Stimulated activated CD8-positive, alpha-beta memory T cell treated with anti-CD3 and anti-CD28 coated beads, Interleukin-7, amount 100 ng/mL, for 24 hours (primary cell): ENCODE measurements at regions not wholly inside any gene's neighbourhood (a gene's known extent, or its start where the extent isn't known, plus 50 kb on each side); places are given as distances from the start of the nearest gene placed in this dataset.
A peak's percentile ranks its signal among the peaks of the same experiment; 100 is the strongest.
"Not testable (repeated sequence)": the region's sequence is repeated elsewhere in the genome, so short reads cannot be mapped to it uniquely, and the experiment has no call there.

Source experiments
- DNase-seq: peaks from one replicate; pipeline ENCODE4 v3.0.0-alpha.2; 2020; ENCODE audit warnings: low read depth

DNA sequence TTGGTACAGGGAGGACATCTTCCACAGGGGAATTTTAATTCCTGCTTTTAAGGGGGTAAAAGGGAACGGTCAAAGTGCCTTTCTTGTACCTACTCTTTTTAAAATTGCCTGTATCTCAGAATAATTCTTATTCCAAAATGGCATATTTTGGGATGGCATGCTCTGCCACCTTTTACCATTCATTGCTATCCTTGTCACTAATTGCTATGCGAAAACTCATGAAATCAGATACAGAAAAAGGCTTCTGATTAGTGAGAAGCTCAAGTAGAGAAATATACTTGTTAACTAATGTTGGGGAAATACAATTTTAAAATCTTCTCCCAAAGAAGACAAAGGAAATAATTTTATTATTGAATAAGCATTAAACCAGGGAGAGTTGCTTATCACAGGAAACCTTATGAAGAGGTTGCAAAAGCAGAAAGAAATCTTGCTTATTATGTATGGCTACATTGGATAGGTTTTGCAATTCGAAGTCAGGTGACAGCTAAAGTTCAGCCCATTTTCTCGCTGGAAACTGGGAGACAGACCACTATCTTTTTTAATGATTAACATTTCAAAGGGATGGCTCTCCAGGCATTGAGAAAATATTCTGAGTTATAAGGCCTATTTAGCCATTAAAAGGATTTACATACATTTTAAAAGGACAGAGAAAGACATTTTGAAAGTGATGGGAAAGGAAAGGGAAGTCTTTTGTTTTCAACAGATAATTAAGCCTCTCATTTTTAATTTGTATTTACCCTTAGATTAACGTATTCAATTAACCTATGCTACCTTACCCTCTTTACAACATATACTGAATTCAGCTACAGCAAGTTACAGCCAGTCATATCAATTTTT is 110.3 kb upstream of the PRSS16 start:
- no peak for DNase-seq

DNA sequence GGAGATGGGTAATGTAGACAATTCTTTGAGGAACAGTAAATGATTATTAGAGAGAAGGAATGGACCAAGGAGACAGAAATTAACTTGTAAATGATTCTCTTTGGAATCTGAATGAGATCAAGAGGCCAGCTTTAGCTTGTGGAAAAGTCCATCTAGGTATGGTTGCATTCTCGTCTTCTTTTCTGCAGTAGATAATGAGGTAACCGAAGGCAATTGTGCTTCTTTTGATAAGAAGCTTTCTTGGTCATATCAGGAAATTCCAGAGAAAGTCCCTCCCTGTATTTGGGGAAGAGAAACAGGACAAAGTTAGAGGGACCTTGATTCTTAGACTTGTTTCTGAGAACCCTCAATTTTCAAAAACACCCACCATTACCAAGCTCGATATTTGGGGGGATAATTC is 109.1 kb upstream of the PRSS16 start:
- no peak for DNase-seq

DNA sequence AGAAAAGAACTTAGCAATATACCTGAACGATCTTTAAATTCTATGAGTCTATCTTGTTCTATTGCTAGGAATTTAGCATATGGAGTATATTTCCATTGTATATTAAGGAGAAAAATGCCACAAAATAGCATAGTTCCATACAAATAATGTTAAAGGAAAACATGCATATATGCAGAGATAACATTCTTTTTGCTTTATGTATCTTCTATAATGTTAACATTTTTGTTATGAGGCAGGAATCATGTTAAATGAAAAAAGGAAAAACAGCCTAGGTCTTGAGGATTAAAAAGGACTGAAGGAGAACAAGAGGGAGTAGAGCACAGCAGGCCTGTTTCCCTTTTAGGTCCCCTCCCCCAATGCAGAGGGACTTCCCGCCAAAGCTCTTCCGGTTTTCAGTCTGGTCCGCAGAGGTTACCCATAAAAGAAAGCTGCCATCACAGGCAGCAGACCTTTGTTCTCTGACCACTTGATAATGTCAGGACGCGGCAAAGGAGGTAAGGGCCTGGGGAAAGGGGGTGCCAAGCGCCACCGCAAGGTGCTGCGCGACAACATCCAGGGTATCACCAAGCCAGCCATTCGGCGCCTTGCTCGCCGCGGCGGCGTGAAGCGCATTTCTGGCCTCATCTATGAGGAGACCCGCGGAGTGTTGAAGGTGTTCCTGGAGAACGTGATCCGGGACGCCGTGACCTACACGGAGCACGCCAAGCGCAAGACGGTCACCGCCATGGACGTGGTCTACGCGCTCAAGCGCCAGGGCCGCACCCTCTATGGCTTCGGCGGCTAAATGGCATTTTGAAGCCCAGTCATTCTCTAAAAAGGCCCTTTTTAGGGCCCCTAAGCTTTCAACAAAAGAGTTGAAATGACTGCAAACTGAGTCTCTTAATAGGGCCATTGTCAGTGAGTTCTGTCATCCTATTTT is 108.4 kb upstream of the PRSS16 start:
- no peak for DNase-seq

DNA sequence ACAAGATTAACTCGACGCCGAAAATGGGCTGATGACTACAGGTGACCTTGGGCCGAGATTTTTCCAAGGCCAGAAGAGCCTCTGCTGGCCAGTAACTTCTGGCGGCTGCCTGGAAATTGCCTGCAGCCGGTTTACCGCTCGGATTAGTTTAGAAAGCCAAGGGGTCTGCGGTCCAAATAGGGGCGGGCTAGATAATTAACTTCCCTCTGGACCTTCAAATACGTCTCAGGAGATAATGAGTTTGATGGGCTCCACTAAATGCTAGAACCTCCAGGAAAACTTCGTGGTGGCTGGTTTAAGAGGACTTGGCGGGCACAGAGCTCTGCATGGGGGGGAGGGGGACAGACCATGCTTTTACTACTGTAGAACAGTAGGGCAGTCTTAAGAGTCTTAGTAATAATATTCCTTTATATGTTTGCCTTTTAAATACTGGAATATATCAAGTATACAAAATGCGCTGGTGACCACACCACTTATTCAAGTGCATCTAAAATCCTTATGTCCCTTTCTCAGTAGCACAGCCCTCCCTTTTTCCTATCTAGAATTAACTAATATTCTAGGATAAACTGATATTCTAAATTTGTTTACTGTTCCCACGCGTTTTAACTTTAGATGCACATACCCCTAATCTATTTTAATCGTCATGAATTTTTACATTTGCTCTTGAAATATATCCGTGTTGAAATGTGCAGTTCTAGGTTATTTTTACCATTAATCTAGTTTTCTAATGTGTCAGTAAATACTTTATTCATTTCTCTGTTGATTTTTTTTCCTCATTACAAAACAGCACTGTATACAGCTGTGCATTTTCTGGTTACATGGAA is 107.5 kb upstream of the PRSS16 start:
- no peak for DNase-seq

DNA sequence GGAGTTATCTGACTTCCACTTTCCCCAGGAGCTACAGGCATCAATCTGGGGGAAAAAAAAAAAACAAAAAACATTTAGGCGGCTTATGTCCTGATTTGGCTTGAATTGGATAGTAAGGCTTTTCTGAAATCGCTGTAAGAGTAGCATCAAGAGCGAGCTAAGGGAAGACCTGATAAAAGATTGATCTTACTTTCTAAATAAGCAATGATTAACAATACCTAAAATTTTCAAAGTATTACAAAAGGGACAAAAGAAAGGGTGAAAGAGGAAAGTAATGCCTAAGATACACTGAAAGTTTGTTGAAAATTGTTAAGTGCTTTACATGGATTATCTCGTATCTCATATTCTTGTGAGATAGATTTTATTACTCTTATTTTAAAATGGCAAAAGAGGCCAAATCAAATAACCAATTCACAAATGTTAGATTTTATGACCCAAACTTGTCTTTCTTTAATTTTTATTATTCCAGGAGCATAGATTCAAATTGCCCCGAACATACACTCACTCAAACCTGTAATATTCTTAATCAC is 106.4 kb upstream of the PRSS16 start:
- DNase-seq: no peak

DNA sequence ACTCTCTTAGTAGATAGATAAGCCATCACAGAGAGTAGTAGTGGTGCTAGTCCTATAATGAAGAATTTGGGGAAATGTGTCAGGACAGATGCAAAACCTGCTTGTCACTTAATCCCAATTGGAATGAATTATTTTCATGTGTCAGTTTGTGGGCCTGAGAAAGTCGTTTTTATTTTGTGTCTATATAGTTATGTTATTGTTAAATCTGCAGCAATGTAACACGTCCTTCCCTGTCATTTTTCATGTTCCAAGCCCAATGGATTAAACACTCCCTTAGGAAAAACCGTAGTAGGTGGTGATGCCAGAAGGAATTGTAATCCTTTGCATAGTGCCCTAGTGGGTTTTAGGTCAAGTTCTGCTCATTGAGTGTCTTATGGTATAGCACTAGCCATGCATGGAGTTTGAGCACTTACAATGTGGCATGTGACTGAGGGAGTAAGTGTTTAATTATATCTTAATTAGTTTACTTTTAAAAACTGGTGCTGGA is 105.9 kb upstream of the PRSS16 start:
- DNase-seq: no peak

DNA sequence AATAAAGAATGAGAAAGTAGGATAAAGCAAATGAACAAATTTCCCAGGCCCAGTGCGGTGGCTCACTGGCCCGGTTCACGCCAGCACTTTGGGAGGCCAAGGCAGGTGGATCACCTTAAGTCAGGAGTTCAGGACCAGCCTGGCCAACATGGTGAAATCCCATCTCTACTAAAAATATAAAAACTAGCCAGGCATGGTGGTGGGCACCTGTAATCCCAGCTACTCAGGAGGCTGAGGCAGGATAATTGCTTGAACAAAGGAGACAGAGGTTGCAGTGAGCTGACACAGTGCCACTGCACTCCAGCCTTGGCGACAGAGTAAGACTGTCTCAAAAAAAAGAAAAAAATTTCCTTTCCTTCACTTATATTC is 104.5 kb upstream of the PRSS16 start:
- not testable (repeated sequence) for DNase-seq

DNA sequence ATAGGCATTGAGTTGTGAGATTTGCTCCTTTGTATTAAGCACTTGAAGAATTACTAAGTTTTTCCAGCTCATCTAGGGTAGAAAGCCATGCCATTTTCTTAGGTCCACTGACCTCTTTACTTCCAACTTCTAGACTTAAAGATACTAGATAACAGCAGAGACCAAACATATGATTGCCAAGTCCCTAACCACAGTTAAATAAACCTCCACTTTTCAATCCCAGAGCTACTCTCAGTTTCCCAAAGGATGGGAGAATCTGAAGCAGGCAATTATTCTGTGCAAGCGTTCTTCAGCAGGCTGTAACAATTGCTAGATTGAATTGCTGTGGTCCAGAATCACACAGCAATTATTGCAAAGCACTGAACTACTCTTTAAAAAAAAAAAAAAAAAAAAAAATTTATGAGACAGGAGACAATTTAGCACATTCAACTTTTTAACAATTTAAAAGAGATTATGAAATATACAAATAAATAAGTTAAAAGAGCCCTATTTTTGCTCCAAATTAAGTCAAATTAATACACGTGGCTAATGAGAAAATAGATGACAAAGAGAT is 104.0 kb upstream of the PRSS16 start:
- DNase-seq: no peak

DNA sequence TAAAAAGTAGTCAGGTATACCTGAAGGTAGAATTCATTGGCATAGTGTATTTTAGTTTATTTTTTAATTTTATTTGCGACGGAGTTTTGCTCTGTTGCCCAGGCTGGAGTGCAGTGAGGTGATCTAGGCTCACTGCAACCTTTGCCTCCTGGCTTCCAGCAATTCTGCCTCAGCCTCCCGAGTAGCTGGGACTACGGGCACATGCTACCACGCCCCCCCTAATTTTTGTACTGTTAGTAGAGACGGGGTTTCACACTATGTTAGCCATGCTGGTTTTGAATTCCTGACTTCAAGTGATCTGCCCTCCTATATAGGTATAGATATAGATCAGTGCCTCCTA is 102.8 kb upstream of the PRSS16 start:
- DNase-seq: no peak

DNA sequence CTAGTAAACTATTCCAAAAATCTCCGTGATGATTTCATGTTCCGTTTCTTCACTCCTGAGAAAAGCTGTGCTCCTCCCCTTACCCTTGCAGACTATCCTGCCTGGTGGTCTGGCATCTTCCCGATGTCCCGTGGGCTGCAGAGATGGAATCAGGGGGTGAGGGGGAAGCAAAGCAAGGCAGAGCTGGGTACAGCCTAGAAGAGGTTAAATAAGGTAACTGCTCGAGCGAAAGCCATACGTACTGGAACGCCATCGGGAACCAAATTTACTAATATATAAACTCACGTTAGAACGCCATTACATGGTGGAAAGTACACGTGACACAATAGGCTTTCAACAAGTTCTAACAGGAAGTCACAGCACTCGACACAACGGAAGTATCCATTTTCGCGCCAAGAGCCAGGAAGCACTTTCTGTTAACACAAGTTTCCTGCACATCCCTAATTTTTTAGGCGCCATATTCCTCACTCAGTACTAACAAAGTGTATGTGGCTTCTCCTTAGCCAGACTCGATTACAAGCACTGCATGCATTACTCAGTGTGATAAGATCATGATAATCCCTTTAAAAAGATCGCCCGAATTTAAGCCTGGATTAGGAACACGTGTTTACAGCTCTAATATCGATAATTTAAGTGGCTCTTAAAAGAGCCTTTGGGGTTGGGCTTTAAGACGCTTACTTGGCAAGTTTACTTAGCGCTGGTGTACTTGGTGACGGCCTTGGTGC is 101.6 kb upstream of the PRSS16 start:
- no peak for DNase-seq

DNA sequence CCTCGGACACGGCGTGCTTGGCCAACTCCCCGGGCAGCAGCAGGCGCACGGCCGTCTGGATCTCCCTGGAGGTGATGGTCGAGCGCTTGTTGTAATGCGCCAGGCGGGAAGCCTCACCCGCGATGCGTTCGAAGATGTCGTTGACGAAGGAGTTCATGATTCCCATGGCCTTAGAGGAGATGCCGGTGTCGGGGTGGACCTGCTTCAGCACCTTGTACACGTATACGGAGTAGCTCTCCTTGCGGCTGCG is 101.1 kb upstream of the PRSS16 start:
- DNase-seq: not testable (repeated sequence)

DNA sequence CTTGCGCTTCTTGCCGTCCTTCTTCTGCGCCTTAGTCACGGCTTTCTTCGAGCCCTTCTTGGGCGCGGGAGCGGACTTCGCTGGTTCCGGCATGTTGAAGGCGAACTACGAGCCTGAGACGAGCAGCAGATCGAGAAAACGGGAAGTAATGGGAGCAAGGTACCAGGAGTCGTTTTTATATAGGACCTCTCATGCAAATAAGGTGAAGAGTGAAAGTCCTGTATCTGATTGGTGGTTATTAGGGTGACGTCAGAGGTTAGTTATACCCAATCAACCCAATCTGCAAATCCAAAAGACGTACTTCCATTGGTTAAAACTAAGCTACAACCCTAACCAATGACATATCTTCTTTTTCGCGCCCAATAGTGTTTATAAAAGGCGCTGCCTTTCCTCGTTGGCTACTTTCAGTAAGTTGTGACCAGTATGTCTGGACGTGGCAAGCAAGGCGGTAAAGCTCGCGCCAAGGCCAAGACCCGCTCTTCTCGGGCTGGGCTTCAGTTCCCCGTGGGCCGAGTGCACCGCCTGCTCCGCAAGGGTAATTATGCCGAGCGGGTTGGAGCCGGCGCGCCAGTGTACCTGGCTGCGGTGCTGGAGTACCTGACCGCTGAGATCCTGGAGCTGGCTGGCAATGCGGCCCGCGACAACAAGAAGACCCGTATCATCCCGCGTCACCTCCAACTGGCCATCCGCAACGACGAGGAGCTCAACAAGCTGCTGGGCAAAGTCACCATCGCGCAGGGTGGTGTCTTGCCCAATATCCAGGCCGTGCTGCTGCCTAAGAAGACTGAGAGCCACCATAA is 100.6 kb upstream of the PRSS16 start:
- DNase-seq: peak; percentile 61

DNA sequence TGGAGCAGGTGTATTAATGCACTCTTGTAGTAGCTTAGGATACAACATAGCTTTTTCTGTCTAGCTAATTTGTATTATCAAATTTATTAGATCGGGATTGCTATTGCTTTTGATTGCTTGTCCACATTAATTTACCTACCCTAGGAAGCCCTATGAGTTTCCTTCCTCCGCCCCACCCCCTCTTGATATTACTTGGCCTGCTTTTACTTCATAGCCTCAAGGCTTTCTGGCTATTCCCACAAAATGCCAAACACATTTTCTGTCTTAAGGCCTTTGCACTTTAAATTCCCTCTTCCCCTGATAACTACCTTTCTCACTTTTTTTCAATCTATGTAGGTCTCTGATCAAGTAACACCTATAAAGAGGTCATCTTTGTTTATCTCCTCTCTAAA is 99.1 kb upstream of the PRSS16 start:
- DNase-seq: no peak

DNA sequence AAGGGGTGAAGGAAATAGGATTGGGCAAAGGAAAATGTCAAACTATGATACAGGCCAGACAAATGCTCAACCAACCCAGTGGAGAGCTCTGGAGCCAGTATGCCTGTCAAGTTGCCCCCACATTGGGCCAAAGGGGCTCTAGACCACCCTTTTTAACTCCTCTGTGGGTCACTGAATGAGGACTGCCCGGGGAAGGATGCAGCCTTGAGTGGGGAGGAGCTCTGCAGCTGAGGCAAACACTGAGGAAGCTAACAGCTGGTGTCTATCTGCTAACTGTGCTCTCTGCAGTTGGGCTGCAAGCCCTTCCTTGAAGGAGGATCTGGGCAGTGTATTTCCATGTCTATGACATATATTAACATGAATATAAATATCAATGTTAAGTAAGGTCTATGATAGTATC is 98.4 kb upstream of the PRSS16 start:
- DNase-seq: no peak

DNA sequence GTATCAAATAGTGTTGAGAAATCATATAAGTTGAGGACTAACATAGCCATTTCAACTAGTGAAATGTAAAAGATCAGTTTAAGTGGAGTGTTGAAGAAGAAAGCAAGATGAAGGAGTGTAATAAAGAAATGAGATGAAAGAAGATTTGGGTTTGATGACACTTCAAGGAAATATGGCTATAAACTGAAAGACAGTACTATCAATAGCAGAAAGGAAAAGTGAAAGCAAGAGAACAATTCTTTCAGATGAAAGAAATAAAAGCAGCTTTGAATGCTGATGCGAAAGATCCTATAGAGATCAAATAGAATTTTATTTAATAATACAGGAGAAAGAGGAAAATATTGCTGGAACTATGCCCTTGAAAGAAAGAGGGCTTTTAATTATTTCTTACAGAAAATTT is 92.8 kb upstream of the PRSS16 start:
- DNase-seq: no peak

DNA sequence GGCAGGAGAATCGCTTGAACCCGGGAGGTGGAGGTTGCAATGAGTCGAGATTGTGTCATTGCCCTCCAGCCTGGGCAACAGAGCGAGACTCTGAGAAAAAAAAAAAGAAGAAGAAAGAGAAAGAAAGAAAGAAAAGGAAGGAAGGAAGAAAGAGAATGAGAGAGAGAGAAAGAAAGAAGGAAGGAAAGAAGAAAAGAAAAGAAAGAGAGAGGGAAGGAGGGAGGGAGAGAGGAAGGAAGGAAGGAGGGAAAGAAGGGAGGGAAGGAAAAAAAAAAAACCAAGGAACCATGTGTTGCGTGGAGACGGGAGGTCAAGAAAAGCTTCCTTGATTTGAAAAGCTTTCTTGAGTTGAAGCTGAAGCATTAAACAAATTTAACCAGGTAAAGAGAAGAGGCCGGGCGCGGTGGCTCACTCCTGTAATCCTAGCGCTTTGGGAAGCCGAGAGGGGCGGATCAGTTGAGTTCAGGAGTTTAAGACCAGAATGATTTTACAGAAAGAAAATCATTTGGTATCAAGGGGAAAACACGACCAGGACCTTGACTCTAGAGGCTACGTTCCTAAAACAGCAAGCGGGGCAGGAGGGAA is 90.5 kb upstream of the PRSS16 start:
- no peak for DNase-seq

DNA sequence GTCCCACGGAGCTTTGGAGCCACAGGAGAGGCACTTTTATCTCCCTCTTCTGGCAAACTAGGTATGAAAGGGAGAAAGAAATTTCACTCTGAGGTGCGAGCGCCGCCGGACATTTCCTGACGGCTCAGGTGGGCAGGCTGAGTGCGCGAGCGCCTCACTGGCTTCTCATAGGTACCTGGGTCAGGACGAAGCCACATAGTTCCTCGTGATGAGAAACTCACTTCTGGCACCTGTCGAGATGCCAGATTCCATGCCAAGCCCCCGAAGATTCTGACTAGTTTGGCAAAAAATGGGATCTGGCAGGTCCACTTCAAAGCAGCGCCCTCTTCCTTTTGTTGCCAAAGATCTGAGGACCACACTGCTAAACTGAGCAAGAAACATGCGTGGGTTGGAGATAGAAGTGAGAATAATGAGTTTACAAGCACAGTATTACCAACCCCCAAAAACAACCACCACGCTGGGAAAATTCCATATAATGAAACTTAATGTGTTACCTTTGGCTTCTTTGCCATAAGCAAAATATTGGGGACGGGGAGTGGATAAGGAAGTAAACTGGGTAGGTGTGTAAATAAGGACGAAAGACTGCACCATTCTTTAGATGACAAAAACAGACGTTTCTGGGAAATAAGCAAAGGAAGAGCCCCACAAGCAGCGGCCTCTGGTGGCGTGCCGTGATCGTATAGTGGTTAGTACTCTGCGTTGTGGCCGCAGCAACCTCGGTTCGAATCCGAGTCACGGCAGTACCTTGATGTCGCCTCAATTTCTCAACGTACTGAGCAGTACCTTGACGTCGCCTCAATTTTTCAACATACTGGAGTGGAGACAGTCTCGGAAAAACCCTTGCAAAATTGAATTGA is 89.8 kb upstream of the PRSS16 start:
- DNase-seq: peak; percentile 62

DNA sequence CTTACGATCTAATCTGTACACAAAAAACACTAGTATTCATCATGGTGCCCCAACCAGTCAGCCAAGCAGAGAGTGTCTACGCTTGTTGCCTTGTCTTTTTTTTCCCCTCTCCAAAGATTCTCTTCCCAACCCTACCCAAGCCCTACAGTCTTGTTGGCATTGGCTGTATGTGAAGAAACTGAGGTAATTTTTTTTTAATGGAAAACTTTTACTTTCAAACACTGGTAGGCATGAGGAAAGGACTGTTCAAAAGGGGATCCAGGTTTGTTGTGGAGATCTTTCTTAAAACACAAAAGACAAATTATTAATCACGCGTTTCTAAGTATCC is 89.2 kb upstream of the PRSS16 start:
- DNase-seq: no peak

DNA sequence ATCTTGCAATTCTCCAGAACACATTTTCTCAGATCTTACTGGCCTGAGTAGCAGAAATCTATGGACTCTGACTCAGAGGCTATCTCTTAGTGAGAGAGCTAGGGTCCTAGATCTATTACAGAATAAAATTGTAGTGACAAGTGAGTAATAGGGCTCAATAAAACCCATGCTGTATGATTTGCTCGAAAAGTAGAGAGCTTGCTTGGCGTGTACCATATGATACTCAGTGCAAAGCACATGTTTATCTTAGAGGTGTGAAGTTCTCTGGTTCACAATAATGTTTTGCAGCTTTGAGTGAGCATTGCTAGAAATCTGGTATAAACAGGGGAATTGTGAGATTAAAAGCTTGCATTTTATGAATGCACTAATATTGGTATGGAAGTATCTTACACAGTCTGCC is 87.8 kb upstream of the PRSS16 start:
- DNase-seq: no peak
